ENCODE measurements at regions not wholly inside any gene's neighbourhood (a gene's known extent, or its start where the extent isn't known, plus 50 kb on each side); places are given as distances from the start of the nearest gene placed in this dataset.

- DNase-seq (ENCODE audit: low spot score), result no peak
- Histone ChIP-seq H3K4me3 (no peak overlapping the region), H3K27ac (no peak overlapping the region)
- TF ChIP-seq CTCF (IDR thresholded peaks at IDR 0.05), result no peak
Observed at GRCh38 chr10:35752469-35753461, 110.7 kb upstream of the FZD8 start.

GRCh38 chr10:35751347-35751746, 109.3 kb upstream of the FZD8 start:
- no peak for TF ChIP-seq CTCF (IDR thresholded peaks at IDR 0.05)
- H3K27ac ChIP-seq, result no peak overlapping the region
- DNase-seq (ENCODE audit: low spot score), result no peak
- no peak overlapping the region for H3K4me3 ChIP-seq

GRCh38 chr10:35749230-35749629, 107.1 kb upstream of the FZD8 start:
- H3K4me3 ChIP-seq, result no peak overlapping the region
- no peak for DNase-seq (ENCODE audit: low spot score)
- no peak overlapping the region for H3K27ac ChIP-seq
- no peak for TF ChIP-seq CTCF (IDR thresholded peaks at IDR 0.05)

- DNase-seq (ENCODE audit: low spot score), result no peak
- no peak overlapping the region for H3K4me3 ChIP-seq
- no peak for TF ChIP-seq CTCF (IDR thresholded peaks at IDR 0.05)
- H3K27ac ChIP-seq, result no peak overlapping the region
Observed at GRCh38 chr10:35745617-35746403, 103.7 kb upstream of the FZD8 start.

- Histone ChIP-seq H3K27ac (no peak overlapping the region), H3K4me3 (no peak overlapping the region)
- no peak for TF ChIP-seq CTCF (IDR thresholded peaks at IDR 0.05)
- DNase-seq (ENCODE audit: low spot score), result no peak
Observed at GRCh38 chr10:35743851-35744250, 101.8 kb upstream of the FZD8 start.

- Histone ChIP-seq H3K4me3 (no peak overlapping the region), H3K27ac (no peak overlapping the region)
- no peak for TF ChIP-seq CTCF (IDR thresholded peaks at IDR 0.05)
- DNase-seq (ENCODE audit: low spot score), result no peak
Observed at GRCh38 chr10:35743351-35743750, 101.3 kb upstream of the FZD8 start.
